Nucleus accumbens (tissue), 56 donors: ENCODE measurements at regions not wholly inside any gene's neighbourhood (a gene's known extent, or its start where the extent isn't known, plus 50 kb on each side); places are given as distances from the start of the nearest gene placed in this dataset.
"Not testable (repeated sequence)": the region's sequence is repeated elsewhere in the genome, so short reads cannot be mapped to it uniquely, and the experiment has no call there.

Source experiments
- DNase-seq, 56 donors: peaks; one replicate each; lab custom pipeline; 2025; lab: John Stamatoyannopoulos, UW

- no peak for DNase-seq
Observed at GRCh38 chr4:169342906-169343564, 72.3 kb upstream of the SH3RF1 start.

GRCh38 chr4:169342159-169342860, 71.6 kb upstream of the SH3RF1 start:
- no peak for DNase-seq

GRCh38 chr4:169341490-169341889, 70.7 kb upstream of the SH3RF1 start:
- no peak for DNase-seq

GRCh38 chr4:169340834-169341233, 70.1 kb upstream of the SH3RF1 start:
- DNase-seq = peak in 37 of 56 donors; percentile 2 to 71 (median 33)

- no peak for DNase-seq
Observed at GRCh38 chr4:169338241-169338640, 67.5 kb upstream of the SH3RF1 start.

- DNase-seq = no peak
Observed at GRCh38 chr4:169337510-169337909, 66.8 kb upstream of the SH3RF1 start.

GRCh38 chr4:169335331-169335730, 64.6 kb upstream of the SH3RF1 start:
- DNase-seq = no peak

GRCh38 chr4:169334335-169334734, 63.6 kb upstream of the SH3RF1 start:
- DNase-seq = no peak

- no peak for DNase-seq
Observed at GRCh38 chr4:169333265-169333664, 62.5 kb upstream of the SH3RF1 start.

GRCh38 chr4:169332583-169332982, 61.8 kb upstream of the SH3RF1 start:
- no peak for DNase-seq

- no peak for DNase-seq
Observed at GRCh38 chr4:169330811-169331210, 60.1 kb upstream of the SH3RF1 start.

- no peak for DNase-seq
Observed at GRCh38 chr4:169330095-169330494, 59.3 kb upstream of the SH3RF1 start.

- DNase-seq = no peak
Observed at GRCh38 chr4:169327951-169328350, 57.2 kb upstream of the SH3RF1 start.

- not testable (repeated sequence) for DNase-seq
Observed at GRCh38 chr4:169323925-169324324, 53.2 kb upstream of the SH3RF1 start.

- not testable (repeated sequence) for DNase-seq
Observed at GRCh38 chr4:169322833-169323232, 52.1 kb upstream of the SH3RF1 start.
